ENCODE measurements at regions not wholly inside any gene's neighbourhood (a gene's known extent, or its start where the extent isn't known, plus 50 kb on each side); places are given as distances from the start of the nearest gene placed in this dataset.

DNA sequence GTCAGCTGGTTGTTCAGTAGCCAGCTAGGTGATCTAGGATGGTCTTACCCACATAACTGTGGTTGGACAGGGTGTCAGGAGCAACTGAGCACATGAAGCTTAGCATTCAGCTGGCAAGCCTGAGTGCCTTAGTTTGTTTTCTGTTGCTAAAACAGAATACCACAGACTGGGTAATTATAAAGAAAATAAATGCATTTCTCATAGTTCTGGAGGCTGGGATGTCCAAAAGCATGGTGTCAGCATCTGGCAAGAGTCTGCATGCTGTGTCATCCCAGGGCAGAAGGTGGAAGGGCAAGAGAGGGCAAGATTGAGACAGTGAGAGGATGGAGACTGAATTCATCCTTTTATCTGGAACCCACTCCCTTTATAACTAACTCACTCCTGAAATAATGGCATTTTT, 921.5 kb downstream of the TLE4 start:
- Histone ChIP-seq H3K4me2 (no peak overlapping the region), H3K4me1 (no peaks in the 10 kb centered on the region), H3K9me3 (ENCODE audit: low read depth) (no peaks in the 10 kb centered on the region), H2AFZ (replicated peaks) (no peak overlapping the region), H3F3A (ENCODE audit: low read depth) (no peaks in the 10 kb centered on the region), H3K36me3 (no peaks in the 10 kb centered on the region), H3K27ac (no peak overlapping the region), H3K27me3 (no peaks in the 10 kb centered on the region), H3K4me3 (no peak overlapping the region), H3K79me2 (ENCODE audit: low read depth) (no peaks in the 10 kb centered on the region), H3K9ac (no peak overlapping the region), H4K20me1 (ENCODE audit: low read depth) (no peaks in the 10 kb centered on the region)
- H3K4me3 Mint-ChIP-seq, result no peak overlapping the region
- H3K27me3 Mint-ChIP-seq (ENCODE audit: insufficient read depth, low read depth), result peaks cover 2% of the 10 kb centered on the region
- DNase-seq (ENCODE audit: low spot score), result no peak
- H3K4me1 Mint-ChIP-seq, result peaks cover 14% of the 10 kb centered on the region
- no peak overlapping the region for H3K27ac Mint-ChIP-seq
- peaks cover 7% of the 10 kb centered on the region for H3K9me3 Mint-ChIP-seq
- no peaks in the 10 kb centered on the region for H3K36me3 Mint-ChIP-seq
- no peak for TF ChIP-seq EZH2 (IDR thresholded peaks at IDR 0.05)

DNA sequence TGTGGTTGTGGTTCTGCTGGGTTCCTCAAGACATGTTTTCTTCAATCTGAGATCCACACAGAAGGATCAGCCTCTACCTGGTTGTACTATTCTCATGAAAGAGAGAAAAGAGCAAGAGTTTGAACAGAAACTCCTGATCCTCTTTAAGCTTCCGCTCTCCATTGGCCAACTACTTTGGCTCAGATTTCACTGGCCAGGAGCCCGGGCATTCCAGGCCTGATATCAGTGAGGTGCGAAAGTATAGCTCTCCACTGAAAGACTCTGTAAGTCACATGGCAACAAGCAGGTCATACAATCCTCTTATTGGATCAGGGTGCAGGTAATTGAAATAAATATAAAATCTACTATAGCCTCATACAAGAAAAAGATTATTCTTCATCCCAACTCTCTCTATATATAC, 920.5 kb downstream of the TLE4 start:
- no peak for DNase-seq (ENCODE audit: low spot score)
- H3F3A ChIP-seq (ENCODE audit: low read depth), result no peaks in the 10 kb centered on the region
- H3K36me3 Mint-ChIP-seq, result no peaks in the 10 kb centered on the region

DNA sequence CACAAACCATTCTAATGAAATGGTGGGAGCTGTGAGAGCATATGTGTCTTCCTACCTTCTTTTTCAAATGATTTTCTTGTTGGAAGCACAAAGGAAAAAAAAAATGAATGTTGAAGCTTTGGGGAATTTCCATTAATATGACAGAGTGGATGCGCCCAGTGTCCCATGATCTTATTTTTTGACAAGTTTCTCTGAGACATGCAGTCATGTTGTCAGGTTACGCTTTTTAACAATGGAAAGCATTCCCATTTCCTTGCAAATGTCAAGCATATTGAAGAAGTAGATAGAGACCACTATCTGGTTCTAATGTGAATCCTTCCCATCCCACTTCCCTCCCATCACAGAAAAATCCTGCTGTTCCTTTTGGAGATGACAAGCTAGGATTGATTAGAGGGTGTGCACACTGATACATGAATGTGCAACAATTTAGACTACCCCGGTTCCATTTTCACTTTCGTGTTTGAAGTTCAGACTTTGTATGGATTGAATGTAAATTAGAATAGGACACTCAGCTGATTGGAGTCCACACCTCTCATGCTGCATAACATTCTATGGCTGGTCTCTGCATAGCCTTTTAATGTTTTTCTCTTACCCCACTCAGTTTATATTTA, 919.4 kb downstream of the TLE4 start:
- DNase-seq (ENCODE audit: low spot score), result no peak
- H3K27me3 Mint-ChIP-seq (ENCODE audit: insufficient read depth, low read depth), result peaks cover 2% of the 10 kb centered on the region
- Histone ChIP-seq H2AFZ (replicated peaks) (no peak overlapping the region), H4K20me1 (ENCODE audit: low read depth) (no peaks in the 10 kb centered on the region), H3K79me2 (ENCODE audit: low read depth) (no peaks in the 10 kb centered on the region), H3K4me1 (no peaks in the 10 kb centered on the region), H3F3A (ENCODE audit: low read depth) (no peaks in the 10 kb centered on the region), H3K4me3 (no peak overlapping the region), H3K36me3 (no peaks in the 10 kb centered on the region), H3K4me2 (no peak overlapping the region), H3K9ac (no peak overlapping the region), H3K9me3 (ENCODE audit: low read depth) (no peaks in the 10 kb centered on the region), H3K27ac (no peak overlapping the region), H3K27me3 (no peaks in the 10 kb centered on the region)
- H3K9me3 Mint-ChIP-seq, result peaks cover 7% of the 10 kb centered on the region
- no peak overlapping the region for H3K27ac Mint-ChIP-seq
- no peaks in the 10 kb centered on the region for H3K36me3 Mint-ChIP-seq
- H3K4me1 Mint-ChIP-seq, result peaks cover 3% of the 10 kb centered on the region
- TF ChIP-seq EZH2phosphoT487 (IDR thresholded peaks at IDR 0.05) (no peak), EZH2 (IDR thresholded peaks at IDR 0.05) (no peak)
- TF ChIP-seq, protein P1, sequence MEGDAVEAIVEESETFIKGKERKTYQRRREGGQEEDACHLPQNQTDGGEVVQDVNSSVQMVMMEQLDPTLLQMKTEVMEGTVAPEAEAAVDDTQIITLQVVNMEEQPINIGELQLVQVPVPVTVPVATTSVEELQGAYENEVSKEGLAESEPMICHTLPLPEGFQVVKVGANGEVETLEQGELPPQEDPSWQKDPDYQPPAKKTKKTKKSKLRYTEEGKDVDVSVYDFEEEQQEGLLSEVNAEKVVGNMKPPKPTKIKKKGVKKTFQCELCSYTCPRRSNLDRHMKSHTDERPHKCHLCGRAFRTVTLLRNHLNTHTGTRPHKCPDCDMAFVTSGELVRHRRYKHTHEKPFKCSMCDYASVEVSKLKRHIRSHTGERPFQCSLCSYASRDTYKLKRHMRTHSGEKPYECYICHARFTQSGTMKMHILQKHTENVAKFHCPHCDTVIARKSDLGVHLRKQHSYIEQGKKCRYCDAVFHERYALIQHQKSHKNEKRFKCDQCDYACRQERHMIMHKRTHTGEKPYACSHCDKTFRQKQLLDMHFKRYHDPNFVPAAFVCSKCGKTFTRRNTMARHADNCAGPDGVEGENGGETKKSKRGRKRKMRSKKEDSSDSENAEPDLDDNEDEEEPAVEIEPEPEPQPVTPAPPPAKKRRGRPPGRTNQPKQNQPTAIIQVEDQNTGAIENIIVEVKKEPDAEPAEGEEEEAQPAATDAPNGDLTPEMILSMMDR (IDR thresholded peaks at IDR 0.05), result no peak
- no peak overlapping the region for H3K4me3 Mint-ChIP-seq

More for the DNA sequence above, 920.5 kb downstream of the TLE4 start:
- H3K9me3 ChIP-seq (ENCODE audit: low read depth), result no peaks in the 10 kb centered on the region
- Mint-ChIP-seq H3K4me3 (no peak overlapping the region), H3K27me3 (ENCODE audit: insufficient read depth, low read depth) (peaks cover 2% of the 10 kb centered on the region), H3K27ac (no peak overlapping the region), H3K4me1 (peaks cover 10% of the 10 kb centered on the region), H3K9me3 (peaks cover 7% of the 10 kb centered on the region)
- H3K4me2 ChIP-seq, result no peak overlapping the region
- H3K9ac ChIP-seq, result no peak overlapping the region
- no peak overlapping the region for H3K27ac ChIP-seq
- TF ChIP-seq EZH2phosphoT487 (IDR thresholded peaks at IDR 0.05) (no peak), EZH2 (IDR thresholded peaks at IDR 0.05) (no peak)
- TF ChIP-seq, protein P1 (IDR thresholded peaks at IDR 0.05), result no peak
- H2AFZ ChIP-seq (replicated peaks), result no peak overlapping the region
- no peaks in the 10 kb centered on the region for H3K27me3 ChIP-seq
- no peaks in the 10 kb centered on the region for H3K4me1 ChIP-seq
- H3K4me3 ChIP-seq, result no peak overlapping the region
- no peaks in the 10 kb centered on the region for H4K20me1 ChIP-seq (ENCODE audit: low read depth)
- H3K36me3 ChIP-seq, result no peaks in the 10 kb centered on the region
- no peaks in the 10 kb centered on the region for H3K79me2 ChIP-seq (ENCODE audit: low read depth)

DNA sequence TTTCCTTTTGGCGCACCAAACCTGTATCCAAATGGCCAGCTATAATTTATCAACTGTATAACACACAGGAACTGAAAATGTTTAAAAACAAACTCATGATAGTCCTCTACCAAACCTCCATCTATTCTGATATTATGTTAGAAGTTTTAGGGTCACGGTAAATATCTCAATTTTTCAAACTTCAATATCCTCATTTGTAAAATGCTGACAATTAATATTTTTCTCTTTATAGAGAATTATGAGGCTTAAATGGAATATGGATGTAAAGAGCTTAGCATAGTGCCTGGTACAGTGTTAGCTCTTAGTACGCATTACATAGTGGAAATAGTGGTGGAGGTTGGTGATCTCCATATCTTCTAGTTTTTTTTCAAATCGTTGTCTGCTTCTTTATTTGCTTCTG, 917.6 kb downstream of the TLE4 start:
- no peak overlapping the region for H3K27ac Mint-ChIP-seq
- Histone ChIP-seq H3K9me3 (ENCODE audit: low read depth) (no peaks in the 10 kb centered on the region), H3K9ac (no peak overlapping the region), H3K27me3 (no peaks in the 10 kb centered on the region), H3K4me3 (no peak overlapping the region), H3K27ac (no peak overlapping the region), H3K79me2 (ENCODE audit: low read depth) (no peaks in the 10 kb centered on the region), H3K36me3 (no peaks in the 10 kb centered on the region), H3F3A (ENCODE audit: low read depth) (no peaks in the 10 kb centered on the region), H3K4me2 (no peak overlapping the region), H4K20me1 (ENCODE audit: low read depth) (no peaks in the 10 kb centered on the region), H3K4me1 (no peaks in the 10 kb centered on the region), H2AFZ (replicated peaks) (no peak overlapping the region)
- H3K4me1 Mint-ChIP-seq, result peaks cover 11% of the 10 kb centered on the region
- H3K9me3 Mint-ChIP-seq, result peaks cover under 1% of the 10 kb centered on the region
- no peak for DNase-seq (ENCODE audit: low spot score)
- TF ChIP-seq EZH2 (IDR thresholded peaks at IDR 0.05), result no peak
- H3K27me3 Mint-ChIP-seq (ENCODE audit: insufficient read depth, low read depth), result no peaks in the 10 kb centered on the region
- H3K36me3 Mint-ChIP-seq, result no peaks in the 10 kb centered on the region
- no peak overlapping the region for H3K4me3 Mint-ChIP-seq

All from neural progenitor cell (in vitro differentiated cells).